ENCODE measurements at regions not wholly inside any gene's neighbourhood (a gene's known extent, or its start where the extent isn't known, plus 50 kb on each side); places are given as distances from the start of the nearest gene placed in this dataset.

- TF ChIP-seq, protein P1, sequence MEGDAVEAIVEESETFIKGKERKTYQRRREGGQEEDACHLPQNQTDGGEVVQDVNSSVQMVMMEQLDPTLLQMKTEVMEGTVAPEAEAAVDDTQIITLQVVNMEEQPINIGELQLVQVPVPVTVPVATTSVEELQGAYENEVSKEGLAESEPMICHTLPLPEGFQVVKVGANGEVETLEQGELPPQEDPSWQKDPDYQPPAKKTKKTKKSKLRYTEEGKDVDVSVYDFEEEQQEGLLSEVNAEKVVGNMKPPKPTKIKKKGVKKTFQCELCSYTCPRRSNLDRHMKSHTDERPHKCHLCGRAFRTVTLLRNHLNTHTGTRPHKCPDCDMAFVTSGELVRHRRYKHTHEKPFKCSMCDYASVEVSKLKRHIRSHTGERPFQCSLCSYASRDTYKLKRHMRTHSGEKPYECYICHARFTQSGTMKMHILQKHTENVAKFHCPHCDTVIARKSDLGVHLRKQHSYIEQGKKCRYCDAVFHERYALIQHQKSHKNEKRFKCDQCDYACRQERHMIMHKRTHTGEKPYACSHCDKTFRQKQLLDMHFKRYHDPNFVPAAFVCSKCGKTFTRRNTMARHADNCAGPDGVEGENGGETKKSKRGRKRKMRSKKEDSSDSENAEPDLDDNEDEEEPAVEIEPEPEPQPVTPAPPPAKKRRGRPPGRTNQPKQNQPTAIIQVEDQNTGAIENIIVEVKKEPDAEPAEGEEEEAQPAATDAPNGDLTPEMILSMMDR (IDR thresholded peaks at IDR 0.05), result no peak
- no peak for TF ChIP-seq POLR2A (IDR thresholded peaks at IDR 0.05)
Measured at GRCh38 chr12:17438141-17438540, 651.9 kb downstream of the RERGL start.
